BE2C (cell line): ENCODE measurements at regions not wholly inside any gene's neighbourhood (a gene's known extent, or its start where the extent isn't known, plus 50 kb on each side); places are given as distances from the start of the nearest gene placed in this dataset.

ENCODE experiments used
- DNase-seq: peaks from one replicate; pipeline ENCODE4 v3.0.0-alpha.2; 2020
- H3K27me3 ChIP-seq: fragments of 250-450 bp; sonication (Bioruptor Pico); 2 replicates; pipeline ENCODE4 v1.5.1; 2020; ENCODE audit warnings: mild to moderate bottlenecking
- H3K36me3 ChIP-seq: fragments of 250-450 bp; sonication (Bioruptor Pico); 2 replicates; pipeline ENCODE4 v1.5.1; 2020; ENCODE audit warnings: mild to moderate bottlenecking
- H3K4me1 ChIP-seq: fragments of 250-450 bp; sonication (Bioruptor Pico); 2 replicates; pipeline ENCODE4 v1.5.1; 2020
- H3K4me3 ChIP-seq: 2 replicates; pipeline ENCODE4 v1.5.1; 2011; ENCODE audit warnings: low read depth, low read length
- H3K9me3 ChIP-seq: fragments of 250-450 bp; sonication (Bioruptor Pico); 2 replicates; pipeline ENCODE4 v1.5.1; 2020
- CTCF ChIP-seq: IDR thresholded peaks from 2 replicates; pipeline ENCODE4 v1.5.1; 2012; ENCODE audit warnings: mild to moderate bottlenecking, low read depth, low read length

DNA sequence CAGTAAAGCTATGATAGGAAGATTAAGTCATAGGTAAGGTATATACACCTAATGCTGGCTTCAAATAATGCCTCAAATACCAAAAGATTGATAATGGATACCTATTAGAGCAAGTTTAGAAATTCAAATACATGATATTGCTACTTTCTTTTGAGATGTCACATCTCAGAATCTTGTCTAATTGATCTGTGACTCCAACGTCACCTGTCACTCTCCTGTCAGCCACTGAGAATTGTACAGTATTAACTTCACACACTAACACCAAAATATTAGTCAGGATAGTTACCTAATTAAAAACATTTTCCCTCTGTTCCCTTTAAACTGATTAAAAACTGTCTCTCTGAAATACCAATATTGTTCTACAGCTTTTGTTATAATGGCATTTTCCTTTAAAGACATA lies 575.5 kb upstream of the ID4 start:
- TF ChIP-seq CTCF, result no peak
- Histone ChIP-seq H3K4me1 (no peaks in the 10 kb centered on the region), H3K4me3 (no peak overlapping the region), H3K9me3 (no peaks in the 10 kb centered on the region), H3K36me3 (no peaks in the 10 kb centered on the region), H3K27me3 (no peaks in the 10 kb centered on the region)
- DNase-seq, result no peak

- no peak for TF ChIP-seq CTCF
- Histone ChIP-seq H3K27me3 (no peaks in the 10 kb centered on the region), H3K4me3 (no peak overlapping the region), H3K9me3 (no peaks in the 10 kb centered on the region), H3K36me3 (no peaks in the 10 kb centered on the region), H3K4me1 (no peaks in the 10 kb centered on the region)
- DNase-seq, result no peak
Measured at GRCh38 chr6:19268117-19268516, 569.1 kb upstream of the ID4 start.

- no peak for DNase-seq
- Histone ChIP-seq H3K36me3 (no peaks in the 10 kb centered on the region), H3K9me3 (no peaks in the 10 kb centered on the region), H3K4me1 (no peaks in the 10 kb centered on the region), H3K27me3 (no peaks in the 10 kb centered on the region), H3K4me3 (no peak overlapping the region)
- no peak for TF ChIP-seq CTCF
Measured at GRCh38 chr6:19268718-19269117, 568.5 kb upstream of the ID4 start.

- Histone ChIP-seq H3K4me3 (no peak overlapping the region), H3K36me3 (no peaks in the 10 kb centered on the region), H3K4me1 (no peaks in the 10 kb centered on the region), H3K9me3 (no peaks in the 10 kb centered on the region), H3K27me3 (no peaks in the 10 kb centered on the region)
- no peak for TF ChIP-seq CTCF
- no peak for DNase-seq
Measured at GRCh38 chr6:19269341-19269898, 567.8 kb upstream of the ID4 start.

GRCh38 chr6:19270616-19271015 lies 566.6 kb upstream of the ID4 start:
- no peak for DNase-seq
- H3K36me3 ChIP-seq, result no peaks in the 10 kb centered on the region
- no peaks in the 10 kb centered on the region for H3K27me3 ChIP-seq
- TF ChIP-seq CTCF, result no peak
- no peak overlapping the region for H3K4me3 ChIP-seq
- H3K4me1 ChIP-seq, result no peaks in the 10 kb centered on the region
- H3K9me3 ChIP-seq, result no peaks in the 10 kb centered on the region

DNA sequence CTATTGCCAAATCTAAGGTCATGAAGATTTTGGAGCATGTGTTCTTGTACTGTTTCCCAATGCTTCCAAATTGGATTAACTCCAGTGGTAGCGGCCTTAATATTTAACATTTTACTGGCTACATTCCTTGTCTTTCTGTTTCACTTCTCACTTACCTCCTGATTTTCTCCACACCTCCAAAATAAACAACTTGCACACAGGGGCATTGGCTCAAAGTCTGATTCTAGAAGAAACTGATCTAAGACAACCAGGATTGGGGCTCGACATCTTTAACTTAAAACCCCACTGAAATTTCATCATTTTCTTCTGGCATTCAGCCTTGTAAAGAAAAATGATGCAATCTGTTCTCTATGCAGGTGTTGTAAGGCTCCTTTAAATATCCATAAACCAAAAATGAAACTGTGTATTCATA lies 557.9 kb upstream of the ID4 start:
- Histone ChIP-seq H3K9me3 (no peaks in the 10 kb centered on the region), H3K4me1 (no peaks in the 10 kb centered on the region), H3K27me3 (no peaks in the 10 kb centered on the region), H3K4me3 (no peak overlapping the region), H3K36me3 (no peaks in the 10 kb centered on the region)
- no peak for DNase-seq
- TF ChIP-seq CTCF, result no peak
